Neuronal stem cell (in vitro differentiated cells): ENCODE measurements at regions not wholly inside any gene's neighbourhood (a gene's known extent, or its start where the extent isn't known, plus 50 kb on each side); places are given as distances from the start of the nearest gene placed in this dataset.

Experiments used
- DNase-seq: peaks from one replicate; pipeline ENCODE4 v3.0.0-alpha.2; 2013; ENCODE audit warnings: low spot score
- H2AFZ ChIP-seq: one replicate; pipeline ENCODE4 v1.6.1; 2013; ENCODE audit warnings: mild to moderate bottlenecking, low read length, inconsistent platforms
- H2AK5ac ChIP-seq: 2 replicates; pipeline ENCODE4 v1.6.1; 2013; ENCODE audit warnings: low read depth, mild to moderate bottlenecking, inconsistent platforms, low read length, moderate library complexity, mixed read lengths
- H2BK120ac ChIP-seq: 2 replicates; pipeline ENCODE4 v1.6.1; 2013; ENCODE audit warnings: low read depth, mild to moderate bottlenecking, inconsistent platforms, low read length, moderate library complexity, mixed read lengths
- H2BK12ac ChIP-seq: one replicate; pipeline ENCODE4 v1.6.1; 2013; ENCODE audit warnings: low read length, inconsistent platforms
- H2BK15ac ChIP-seq: 2 replicates; pipeline ENCODE4 v1.6.1; 2013; ENCODE audit warnings: mild to moderate bottlenecking, low read length, inconsistent platforms, mixed read lengths
- H2BK5ac ChIP-seq: one replicate; pipeline ENCODE4 v1.6.1; 2013; ENCODE audit warnings: inconsistent platforms, mild to moderate bottlenecking, low read length, moderate library complexity
- H3K14ac ChIP-seq: one replicate; pipeline ENCODE4 v1.6.1; 2013; ENCODE audit warnings: low read length, inconsistent platforms
- H3K18ac ChIP-seq: 2 replicates; pipeline ENCODE4 v1.6.1; 2013; ENCODE audit warnings: low read length, inconsistent platforms
- H3K23ac ChIP-seq: 2 replicates; pipeline ENCODE4 v1.6.1; 2013; ENCODE audit warnings: low read depth, mild to moderate bottlenecking, mixed read lengths, low read length, inconsistent platforms; ENCODE audit not compliant: poor library complexity
- H3K27ac ChIP-seq: replicated peaks from 3 replicates; pipeline ENCODE4 v1.5.1; 2013; ENCODE audit warnings: low read length, inconsistent platforms
- H3K27me3 ChIP-seq, 3 experiments: 2 replicates each; pipeline ENCODE4 v1.6.1; 2013; ENCODE audit warnings: low read length in 3 of 3, mild to moderate bottlenecking in 2 of 3, inconsistent platforms in 1 of 3, low read depth in 1 of 3, mixed read lengths in 1 of 3, moderate library complexity in 1 of 3; ENCODE audit not compliant: control insufficient read depth in 3 of 3, insufficient read depth in 3 of 3
- H3K36me3 ChIP-seq, 2 donors: replicated peaks in 1 of 2; 2 replicates each; pipeline ENCODE4 v1.6.1; 2013; ENCODE audit warnings: low read length in 2 of 2; ENCODE audit not compliant: control insufficient read depth in 2 of 2, insufficient read depth in 2 of 2
- H3K4ac ChIP-seq: 2 replicates; pipeline ENCODE4 v1.6.1; 2013; ENCODE audit warnings: inconsistent platforms, mild to moderate bottlenecking, low read length, moderate library complexity
- H3K4me1 ChIP-seq, 2 donors: 1 replicate in 1 of 2; 2 replicates in 1 of 2; pipeline ENCODE4 v1.6.1; 2013; ENCODE audit warnings: low read length in 2 of 2, low read depth in 1 of 2; ENCODE audit not compliant: control insufficient read depth in 2 of 2, insufficient read depth in 1 of 2
- H3K4me2 ChIP-seq: one replicate; pipeline ENCODE4 v1.6.1; 2013; ENCODE audit warnings: mild to moderate bottlenecking, low read length, inconsistent platforms; ENCODE audit not compliant: insufficient read depth, poor library complexity, severe bottlenecking
- H3K4me3 ChIP-seq, 2 donors: 2 replicates each; pipeline ENCODE4 v1.5.1; 2013; ENCODE audit warnings: low read length in 2 of 2, mild to moderate bottlenecking in 2 of 2, inconsistent platforms in 1 of 2, moderate library complexity in 1 of 2
- H3K79me1 ChIP-seq: one replicate; pipeline ENCODE4 v1.6.1; 2013; ENCODE audit warnings: low read depth, mild to moderate bottlenecking, inconsistent platforms, low read length, moderate library complexity
- H3K9ac ChIP-seq: one replicate; pipeline ENCODE4 v1.6.1; 2013; ENCODE audit warnings: mild to moderate bottlenecking, low read depth, low read length, inconsistent platforms; ENCODE audit not compliant: poor library complexity
- H3K9me3 ChIP-seq, 2 donors: replicated peaks in 1 of 2; 2 replicates each; pipeline versions ENCODE3 to v1.6.1; 2013; ENCODE audit warnings: low read length in 2 of 2, mild to moderate bottlenecking in 2 of 2, inconsistent platforms in 1 of 2, low read depth in 1 of 2, mixed read lengths in 1 of 2, moderate library complexity in 1 of 2; ENCODE audit not compliant: control insufficient read depth in 2 of 2, insufficient read depth in 1 of 2
- H4K8ac ChIP-seq: one replicate; pipeline ENCODE4 v1.6.1; 2013; ENCODE audit warnings: low read depth, mild to moderate bottlenecking, inconsistent platforms, low read length, moderate library complexity
- H4K91ac ChIP-seq: one replicate; pipeline ENCODE4 v1.6.1; 2013; ENCODE audit warnings: low read length, low read depth, mild to moderate bottlenecking, inconsistent platforms; ENCODE audit not compliant: poor library complexity
- WGBS, 2 donors: extraction: QIAGEN DNeasy Blood & Tissue Kit; methylation state at CpG; one replicate each; pipeline ENCODE4 v1.1.7; 2013; ENCODE audit warnings: missing lambda C conversion rate in 2 of 2, mixed read lengths in 1 of 2; ENCODE audit not compliant: insufficient read length in 2 of 2, insufficient replicate concordance in 1 of 2; ENCODE audit errors: extremely low coverage in 2 of 2; 5-methylcytosine and 5-hydroxymethylcytosine counted together

DNA sequence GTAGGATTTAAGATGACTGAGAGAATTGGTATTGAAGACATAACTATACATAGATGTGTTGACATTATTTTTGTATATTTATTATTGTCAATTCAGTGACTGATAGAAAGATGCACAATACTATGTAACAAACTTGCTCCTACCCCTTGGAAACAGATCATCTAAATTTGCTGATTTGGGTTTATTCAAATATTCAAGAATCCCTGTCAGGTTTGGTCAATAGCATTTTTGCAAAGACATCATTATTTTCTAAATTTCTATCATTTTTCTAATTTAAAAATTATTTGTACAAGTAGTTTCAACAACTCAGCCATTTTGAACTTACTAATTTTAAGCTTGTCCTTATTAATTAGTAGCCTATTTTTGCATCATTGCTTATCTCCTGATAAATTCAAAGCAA lies 1463.4 kb downstream of the SI start:
- Histone ChIP-seq H3K4me2 (no peak overlapping the region), H2BK5ac (no peak overlapping the region), H3K4me1 (no peaks in the 10 kb centered on the region), H2BK120ac (no peak overlapping the region), H2AFZ (no peak overlapping the region), H4K91ac (no peak overlapping the region), H3K79me1 (no peaks in the 10 kb centered on the region), H3K14ac (no peak overlapping the region), H3K9me3 (no peaks in the 10 kb centered on the region), H3K23ac (no peak overlapping the region), H3K4me3 (no peak overlapping the region), H3K18ac (no peak overlapping the region), H2AK5ac (no peak overlapping the region), H2BK12ac (no peak overlapping the region), H3K27ac (no peak overlapping the region), H3K9ac (no peak overlapping the region), H3K27me3 (no peaks in the 10 kb centered on the region), H2BK15ac (no peak overlapping the region), H4K8ac (no peak overlapping the region), H3K36me3 (no peaks in the 10 kb centered on the region), H3K4ac (no peak overlapping the region)
- DNase-seq = no peak

GRCh38 chr3:163605915-163606314 lies 1472.4 kb downstream of the SI start:
- no peak for DNase-seq
- Histone ChIP-seq H2AFZ (no peak overlapping the region), H3K27ac (no peak overlapping the region), H3K14ac (no peak overlapping the region), H3K27me3 (no peaks in the 10 kb centered on the region), H3K4me2 (no peak overlapping the region), H2AK5ac (no peak overlapping the region), H3K9ac (no peak overlapping the region), H3K23ac (no peak overlapping the region), H3K4me1 (no peaks in the 10 kb centered on the region), H3K18ac (no peak overlapping the region), H4K8ac (no peak overlapping the region), H2BK12ac (no peak overlapping the region), H3K36me3 (no peaks in the 10 kb centered on the region), H2BK5ac (no peak overlapping the region), H4K91ac (no peak overlapping the region), H3K4ac (no peak overlapping the region), H2BK15ac (no peak overlapping the region), H3K79me1 (no peaks in the 10 kb centered on the region), H3K4me3 (no peak overlapping the region), H2BK120ac (no peak overlapping the region), H3K9me3 (no peaks in the 10 kb centered on the region)
- WGBS, 2 donors = no CpG with 5 or more reads among the region's 1 CpG

GRCh38 chr3:163601426-163601825 lies 1476.9 kb downstream of the SI start:
- Histone ChIP-seq H2BK12ac (no peak overlapping the region), H3K23ac (no peak overlapping the region), H3K36me3 (no peaks in the 10 kb centered on the region), H3K79me1 (no peaks in the 10 kb centered on the region), H3K27me3 (no peaks in the 10 kb centered on the region), H2BK15ac (no peak overlapping the region), H3K18ac (no peak overlapping the region), H3K9ac (no peak overlapping the region), H2BK120ac (no peak overlapping the region), H3K4me3 (no peak overlapping the region), H4K8ac (no peak overlapping the region), H2AFZ (no peak overlapping the region), H2AK5ac (no peak overlapping the region), H3K27ac (no peak overlapping the region), H4K91ac (no peak overlapping the region), H3K14ac (no peak overlapping the region), H2BK5ac (no peak overlapping the region), H3K4me1 (no peaks in the 10 kb centered on the region), H3K4ac (no peak overlapping the region), H3K4me2 (no peak overlapping the region), H3K9me3 (no peaks in the 10 kb centered on the region)
- WGBS, 2 donors = no CpG with 5 or more reads among the region's 1 CpG
- DNase-seq = no peak

- H2BK5ac ChIP-seq = no peak overlapping the region
- H3K4me2 ChIP-seq = no peak overlapping the region
- no peak overlapping the region for H4K8ac ChIP-seq
- no peak overlapping the region for H2BK120ac ChIP-seq
- WGBS, 2 donors = no CpG with 5 or more reads among the region's 2 CpGs
- no peak overlapping the region for H3K18ac ChIP-seq
- H4K91ac ChIP-seq = no peak overlapping the region
- H3K27me3 ChIP-seq = no peaks in the 10 kb centered on the region
- H3K9me3 ChIP-seq = no peaks in the 10 kb centered on the region
- no peak overlapping the region for H3K4ac ChIP-seq
- no peak overlapping the region for H2BK12ac ChIP-seq
- H3K4me3 ChIP-seq = no peak overlapping the region
- H3K14ac ChIP-seq = no peak overlapping the region
- no peak overlapping the region for H3K23ac ChIP-seq
- no peak overlapping the region for H3K9ac ChIP-seq
- no peak overlapping the region for H3K27ac ChIP-seq
- no peaks in the 10 kb centered on the region for H3K79me1 ChIP-seq
- H2AFZ ChIP-seq = no peak overlapping the region
- no peak overlapping the region for H2BK15ac ChIP-seq
- no peak for DNase-seq
- H2AK5ac ChIP-seq = no peak overlapping the region
- H3K4me1 ChIP-seq = no peaks in the 10 kb centered on the region
- no peaks in the 10 kb centered on the region for H3K36me3 ChIP-seq
These were observed 1491.0 kb downstream of the SI start for GRCh38 chr3:163587342-163587741.
